Ovary (tissue), 3 donors: ENCODE measurements at regions not wholly inside any gene's neighbourhood (a gene's known extent, or its start where the extent isn't known, plus 50 kb on each side); places are given as distances from the start of the nearest gene placed in this dataset.
"Not testable (repeated sequence)": the region's sequence is repeated elsewhere in the genome, so short reads cannot be mapped to it uniquely, and the experiment has no call there.

Source experiments
- POLR2A ChIP-seq: fragments of 450-650 bp; IDR thresholded peaks from one replicate; pipeline ENCODE4 v1.6.1; 2017; ENCODE audit warnings: antibody characterized with exemption, mild to moderate bottlenecking, moderate library complexity
- TF ChIP-seq, protein P1 (sequence below), 3 donors: fragments of 450-650 bp in 2 of 3; fragments of 200-600 bp in 1 of 3; IDR thresholded peaks; one replicate each; pipeline versions ENCODE4 v1.5.1 to v1.8.0; 2016 to 2022; ENCODE audit warnings: antibody characterized with exemption in 3 of 3, mild to moderate bottlenecking in 1 of 3
- donor health status: DM: no; HTN: no; CAD: no.

- TF ChIP-seq, protein P1, sequence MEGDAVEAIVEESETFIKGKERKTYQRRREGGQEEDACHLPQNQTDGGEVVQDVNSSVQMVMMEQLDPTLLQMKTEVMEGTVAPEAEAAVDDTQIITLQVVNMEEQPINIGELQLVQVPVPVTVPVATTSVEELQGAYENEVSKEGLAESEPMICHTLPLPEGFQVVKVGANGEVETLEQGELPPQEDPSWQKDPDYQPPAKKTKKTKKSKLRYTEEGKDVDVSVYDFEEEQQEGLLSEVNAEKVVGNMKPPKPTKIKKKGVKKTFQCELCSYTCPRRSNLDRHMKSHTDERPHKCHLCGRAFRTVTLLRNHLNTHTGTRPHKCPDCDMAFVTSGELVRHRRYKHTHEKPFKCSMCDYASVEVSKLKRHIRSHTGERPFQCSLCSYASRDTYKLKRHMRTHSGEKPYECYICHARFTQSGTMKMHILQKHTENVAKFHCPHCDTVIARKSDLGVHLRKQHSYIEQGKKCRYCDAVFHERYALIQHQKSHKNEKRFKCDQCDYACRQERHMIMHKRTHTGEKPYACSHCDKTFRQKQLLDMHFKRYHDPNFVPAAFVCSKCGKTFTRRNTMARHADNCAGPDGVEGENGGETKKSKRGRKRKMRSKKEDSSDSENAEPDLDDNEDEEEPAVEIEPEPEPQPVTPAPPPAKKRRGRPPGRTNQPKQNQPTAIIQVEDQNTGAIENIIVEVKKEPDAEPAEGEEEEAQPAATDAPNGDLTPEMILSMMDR (IDR thresholded peaks at IDR 0.05) = not testable (repeated sequence)
- not testable (repeated sequence) for TF ChIP-seq POLR2A
Measured at GRCh38 chr17:27365329-27365945, 71.5 kb downstream of the WSB1 start.
